DND-41 (cell line): ENCODE measurements at regions not wholly inside any gene's neighbourhood (a gene's known extent, or its start where the extent isn't known, plus 50 kb on each side); places are given as distances from the start of the nearest gene placed in this dataset.

Experiments
- ATAC-seq: fragments of 200-7000 bp; cut with Tn5 transposase; 3 replicates; pipeline ENCODE4 v1.9.1; 2021; ENCODE audit warnings: low read depth; ENCODE audit not compliant: insufficient read depth
- DNase-seq: peaks from one replicate; pipeline ENCODE4 v3.0.0-alpha.2; 2020
- H2AFZ ChIP-seq: 2 replicates; pipeline ENCODE4 v1.6.0; 2012; ENCODE audit warnings: low read depth, low read length
- H3K27ac ChIP-seq: 2 replicates; pipeline ENCODE4 v1.5.1; 2012; ENCODE audit warnings: low read length, inconsistent platforms
- H3K27me3 ChIP-seq: fragments of 200-600 bp; sonication (generic); 2 replicates; pipeline ENCODE4 v1.6.0; 2012; ENCODE audit warnings: low read length, mild to moderate bottlenecking, inconsistent platforms; ENCODE audit not compliant: insufficient read depth, poor library complexity
- H3K36me3 ChIP-seq: 2 replicates; pipeline ENCODE4 v1.5.1; 2012; ENCODE audit warnings: low read length, inconsistent platforms; ENCODE audit not compliant: insufficient read depth
- H3K4me1 ChIP-seq: 2 replicates; pipeline ENCODE4 v1.5.1; 2012; ENCODE audit warnings: mild to moderate bottlenecking, low read length; ENCODE audit not compliant: insufficient read depth
- H3K4me2 ChIP-seq: 2 replicates; pipeline ENCODE4 v1.6.0; 2012; ENCODE audit warnings: mild to moderate bottlenecking, moderate library complexity, low read length, inconsistent platforms; ENCODE audit not compliant: insufficient read depth
- H3K4me3 ChIP-seq, 2 experiments: fragments of 200-600 bp in 1 of 2; shearing (Covaris generic) in 1 of 2; 2 replicates each; pipeline ENCODE4 v1.5.1; 2012 to 2016; ENCODE audit warnings: inconsistent platforms in 2 of 2, low read length in 2 of 2, mild to moderate bottlenecking in 2 of 2, low read depth in 1 of 2, moderate library complexity in 1 of 2
- H3K79me2 ChIP-seq: 2 replicates; pipeline ENCODE4 v1.6.0; 2012; ENCODE audit warnings: low read length, inconsistent platforms; ENCODE audit not compliant: insufficient read depth
- H3K9ac ChIP-seq: 2 replicates; pipeline ENCODE4 v1.6.0; 2012; ENCODE audit warnings: low read depth, mild to moderate bottlenecking, inconsistent platforms, low read length, moderate library complexity
- H3K9me3 ChIP-seq: 2 replicates; pipeline ENCODE4 v1.5.1; 2012; ENCODE audit warnings: low read length, moderate library complexity, mild to moderate bottlenecking, inconsistent platforms; ENCODE audit not compliant: insufficient read depth, severe bottlenecking
- H4K20me1 ChIP-seq: 2 replicates; pipeline ENCODE4 v1.6.0; 2012; ENCODE audit warnings: low read length; ENCODE audit not compliant: insufficient read depth
- EZH2 ChIP-seq: IDR thresholded peaks from 3 replicates; pipeline ENCODE4 v1.6.1; 2012; ENCODE audit warnings: borderline replicate concordance, low read depth, mild to moderate bottlenecking, moderate library complexity, low read length, inconsistent platforms; ENCODE audit not compliant: severe bottlenecking
- TF ChIP-seq, protein P1 (sequence below): IDR thresholded peaks from 2 replicates; pipeline ENCODE4 v1.5.1; 2012; ENCODE audit warnings: borderline replicate concordance, low read length, moderate library complexity, mild to moderate bottlenecking; ENCODE audit not compliant: poor library complexity, severe bottlenecking; ENCODE audit errors: extremely low read depth

DNA sequence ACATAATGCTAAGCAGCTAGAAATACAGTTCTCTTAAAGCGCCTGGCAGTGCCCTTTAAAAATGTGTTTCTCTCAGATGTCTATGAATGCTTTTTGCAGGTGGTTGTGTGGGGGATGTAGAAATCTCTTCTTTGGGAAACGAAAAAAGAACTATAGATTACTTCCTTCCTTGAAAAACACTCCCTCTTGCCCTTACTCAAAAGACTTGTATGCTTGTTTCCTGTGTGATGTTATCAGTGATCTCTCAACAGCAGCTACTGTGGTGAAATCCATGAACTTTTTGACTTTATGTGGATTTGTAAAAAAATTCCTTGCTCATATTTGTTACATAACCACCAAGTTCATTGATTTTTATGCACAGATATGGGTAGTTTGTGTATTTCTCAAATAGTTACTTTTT is 916.5 kb downstream of the QKI start:
- no peaks in the 10 kb centered on the region for H3K36me3 ChIP-seq
- H3K4me2 ChIP-seq: no peak overlapping the region
- H3K27ac ChIP-seq: no peak overlapping the region
- TF ChIP-seq EZH2: no peak
- TF ChIP-seq, protein P1, sequence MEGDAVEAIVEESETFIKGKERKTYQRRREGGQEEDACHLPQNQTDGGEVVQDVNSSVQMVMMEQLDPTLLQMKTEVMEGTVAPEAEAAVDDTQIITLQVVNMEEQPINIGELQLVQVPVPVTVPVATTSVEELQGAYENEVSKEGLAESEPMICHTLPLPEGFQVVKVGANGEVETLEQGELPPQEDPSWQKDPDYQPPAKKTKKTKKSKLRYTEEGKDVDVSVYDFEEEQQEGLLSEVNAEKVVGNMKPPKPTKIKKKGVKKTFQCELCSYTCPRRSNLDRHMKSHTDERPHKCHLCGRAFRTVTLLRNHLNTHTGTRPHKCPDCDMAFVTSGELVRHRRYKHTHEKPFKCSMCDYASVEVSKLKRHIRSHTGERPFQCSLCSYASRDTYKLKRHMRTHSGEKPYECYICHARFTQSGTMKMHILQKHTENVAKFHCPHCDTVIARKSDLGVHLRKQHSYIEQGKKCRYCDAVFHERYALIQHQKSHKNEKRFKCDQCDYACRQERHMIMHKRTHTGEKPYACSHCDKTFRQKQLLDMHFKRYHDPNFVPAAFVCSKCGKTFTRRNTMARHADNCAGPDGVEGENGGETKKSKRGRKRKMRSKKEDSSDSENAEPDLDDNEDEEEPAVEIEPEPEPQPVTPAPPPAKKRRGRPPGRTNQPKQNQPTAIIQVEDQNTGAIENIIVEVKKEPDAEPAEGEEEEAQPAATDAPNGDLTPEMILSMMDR: no peak
- H3K4me1 ChIP-seq: no peaks in the 10 kb centered on the region
- H3K9ac ChIP-seq: no peak overlapping the region
- no peaks in the 10 kb centered on the region for H4K20me1 ChIP-seq
- no peak for DNase-seq
- no peak overlapping the region for H2AFZ ChIP-seq
- no peaks in the 10 kb centered on the region for H3K79me2 ChIP-seq
- no peaks in the 10 kb centered on the region for H3K27me3 ChIP-seq
- no peaks in the 10 kb centered on the region for H3K9me3 ChIP-seq
- no peak overlapping the region for H3K4me3 ChIP-seq
- peak; percentile 47; the same call in 1 of the 3 replicates for ATAC-seq

DNA sequence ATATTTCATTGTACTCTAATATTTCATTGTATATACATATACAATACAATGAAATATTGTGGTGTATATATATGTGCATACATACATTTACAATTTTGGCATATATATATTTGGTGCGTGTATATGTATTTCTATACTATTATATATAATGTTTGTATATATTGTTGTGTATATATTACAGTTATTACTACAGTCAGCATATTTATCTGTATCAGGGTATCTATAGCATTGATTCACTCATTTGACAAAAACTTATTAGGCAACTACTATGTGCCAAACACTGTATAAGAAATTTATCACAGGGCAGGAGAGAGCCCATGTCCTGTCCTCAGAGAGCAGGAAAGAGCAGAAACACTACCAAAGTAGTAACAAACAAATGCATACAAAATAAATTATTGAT is 910.6 kb downstream of the QKI start:
- ATAC-seq: no peak

DNA sequence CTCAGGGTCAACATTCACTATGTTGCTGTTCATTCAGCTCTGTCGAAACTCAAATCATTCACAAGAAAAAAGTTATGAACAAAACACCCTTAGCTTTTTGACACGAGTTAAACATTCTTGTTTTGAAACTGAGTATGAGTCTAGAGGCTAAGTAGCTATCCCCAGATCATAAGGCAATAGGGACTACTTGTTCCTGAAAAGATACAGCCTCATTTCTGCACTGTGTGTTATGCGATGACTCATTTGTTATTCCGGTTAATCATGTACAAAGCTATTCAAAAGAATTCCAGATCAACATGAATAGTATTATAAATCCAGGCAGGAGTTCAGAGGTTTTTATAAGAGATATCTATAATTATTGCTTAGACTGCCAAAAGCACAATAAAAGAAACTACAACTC is 908.0 kb downstream of the QKI start:
- no peaks in the 10 kb centered on the region for H4K20me1 ChIP-seq
- no peak overlapping the region for H3K27ac ChIP-seq
- no peaks in the 10 kb centered on the region for H3K79me2 ChIP-seq
- H3K9ac ChIP-seq: no peak overlapping the region
- DNase-seq (no peak), ATAC-seq (no peak)
- H3K4me2 ChIP-seq: no peak overlapping the region
- H2AFZ ChIP-seq: no peak overlapping the region
- TF ChIP-seq, protein P1: no peak
- no peak for TF ChIP-seq EZH2
- H3K9me3 ChIP-seq: no peaks in the 10 kb centered on the region
- H3K27me3 ChIP-seq: no peaks in the 10 kb centered on the region
- H3K4me1 ChIP-seq: no peaks in the 10 kb centered on the region
- H3K36me3 ChIP-seq: no peaks in the 10 kb centered on the region
- no peak overlapping the region for H3K4me3 ChIP-seq

More for the DNA sequence above, 910.6 kb downstream of the QKI start:
- Histone ChIP-seq H2AFZ (no peak overlapping the region), H3K4me3 (no peak overlapping the region), H4K20me1 (no peaks in the 10 kb centered on the region), H3K27ac (no peak overlapping the region), H3K79me2 (no peaks in the 10 kb centered on the region), H3K9me3 (no peaks in the 10 kb centered on the region), H3K4me1 (no peaks in the 10 kb centered on the region), H3K4me2 (no peak overlapping the region), H3K27me3 (no peaks in the 10 kb centered on the region), H3K9ac (no peak overlapping the region), H3K36me3 (no peaks in the 10 kb centered on the region)
- TF ChIP-seq, protein P1: no peak
- TF ChIP-seq EZH2: no peak
- no peak for DNase-seq

DNA sequence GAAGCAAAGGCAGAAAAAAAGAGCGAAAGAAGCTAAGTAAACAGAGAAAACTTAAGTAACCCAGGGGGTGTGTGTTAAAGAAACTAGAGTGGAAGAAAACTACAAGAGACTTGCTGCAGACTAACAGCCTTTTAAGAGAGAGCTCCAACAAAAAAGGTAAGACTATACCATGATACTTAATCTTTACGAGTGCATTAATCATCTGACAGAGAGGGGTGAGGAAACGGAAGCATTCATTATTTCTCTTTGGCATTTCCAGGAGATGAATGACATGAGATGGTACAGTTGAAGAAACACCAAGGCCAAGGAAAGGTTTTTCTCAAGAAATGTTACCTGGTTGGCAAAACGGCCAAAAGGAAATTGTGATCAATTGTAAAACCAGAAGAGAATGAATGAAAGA is 906.8 kb downstream of the QKI start:
- H3K4me3 ChIP-seq: no peak overlapping the region
- H3K4me1 ChIP-seq: no peaks in the 10 kb centered on the region
- H3K27ac ChIP-seq: no peak overlapping the region
- no peak for DNase-seq
- no peaks in the 10 kb centered on the region for H3K9me3 ChIP-seq
- TF ChIP-seq EZH2: no peak
- TF ChIP-seq, protein P1: no peak
- no peaks in the 10 kb centered on the region for H4K20me1 ChIP-seq
- no peak overlapping the region for H3K4me2 ChIP-seq
- no peak for ATAC-seq
- no peaks in the 10 kb centered on the region for H3K79me2 ChIP-seq
- H3K9ac ChIP-seq: no peak overlapping the region
- H3K36me3 ChIP-seq: no peaks in the 10 kb centered on the region
- no peak overlapping the region for H2AFZ ChIP-seq
- H3K27me3 ChIP-seq: no peaks in the 10 kb centered on the region
